Neuron (in vitro differentiated cells): ENCODE measurements at regions not wholly inside any gene's neighbourhood (a gene's known extent, or its start where the extent isn't known, plus 50 kb on each side); places are given as distances from the start of the nearest gene placed in this dataset.

Source experiments
- H2AFZ ChIP-seq: one replicate; pipeline ENCODE4 v1.6.1; 2013; ENCODE audit warnings: low read depth, mild to moderate bottlenecking, inconsistent platforms, low read length, moderate library complexity
- H3K27me3 ChIP-seq: one replicate; pipeline ENCODE4 v1.6.1; 2013; ENCODE audit warnings: low read length; ENCODE audit not compliant: insufficient read depth
- H3K36me3 ChIP-seq: one replicate; pipeline ENCODE4 v1.6.1; 2013; ENCODE audit warnings: low read length; ENCODE audit not compliant: insufficient read depth
- H3K4me1 ChIP-seq: one replicate; pipeline ENCODE4 v1.6.1; 2013; ENCODE audit warnings: low read length; ENCODE audit not compliant: insufficient read depth
- H3K4me3 ChIP-seq: 2 replicates; pipeline ENCODE4 v1.5.1; 2013; ENCODE audit warnings: mild to moderate bottlenecking, low read length, moderate library complexity
- H3K9me3 ChIP-seq: one replicate; pipeline ENCODE4 v1.6.1; 2013; ENCODE audit warnings: low read length

DNA sequence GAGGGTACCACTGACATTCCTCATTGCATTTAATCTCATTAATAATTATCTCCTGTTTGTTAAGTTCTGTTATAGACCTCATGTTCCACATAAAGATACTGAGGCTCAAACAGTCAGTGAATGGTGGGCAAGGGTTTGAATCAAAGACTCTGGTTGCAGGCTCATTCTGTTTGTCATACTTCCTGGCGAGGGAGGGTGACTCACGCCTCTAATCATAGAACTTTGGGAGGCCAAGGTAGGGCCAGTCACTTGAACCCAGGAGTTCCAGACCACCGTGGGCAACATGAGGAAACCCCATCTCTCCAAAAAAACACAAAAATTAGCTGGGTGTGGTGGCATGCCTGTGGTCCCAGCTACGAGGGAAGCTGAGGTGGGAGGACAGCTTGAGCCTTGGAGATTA lies 220.7 kb upstream of the MIR17HG start:
- no peaks in the 10 kb centered on the region for H3K27me3 ChIP-seq
- peaks cover under 1% of the 10 kb centered on the region for H3K9me3 ChIP-seq
- no peaks in the 10 kb centered on the region for H3K36me3 ChIP-seq
- H2AFZ ChIP-seq: no peak overlapping the region
- no peak overlapping the region for H3K4me3 ChIP-seq
- H3K4me1 ChIP-seq: no peaks in the 10 kb centered on the region

DNA sequence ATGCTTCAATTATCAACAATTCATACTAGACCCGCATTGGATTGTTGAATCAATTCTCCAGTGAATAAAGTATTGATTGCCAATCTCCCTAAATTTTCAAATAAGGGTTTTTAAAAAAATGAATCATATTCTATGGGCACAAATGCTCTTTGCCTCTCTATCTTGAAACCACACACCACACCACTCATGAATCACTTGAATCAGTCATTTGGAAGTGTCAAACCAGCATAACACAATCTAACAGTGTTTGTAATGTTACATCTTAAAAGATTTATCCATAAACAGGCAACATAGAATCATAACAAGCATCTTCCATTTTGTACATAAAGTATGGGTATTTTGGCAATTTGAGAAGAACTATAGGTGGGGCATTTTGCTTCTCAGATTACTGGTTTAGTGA lies 219.5 kb upstream of the MIR17HG start:
- no peaks in the 10 kb centered on the region for H3K4me1 ChIP-seq
- H3K27me3 ChIP-seq: no peaks in the 10 kb centered on the region
- peaks cover 2% of the 10 kb centered on the region for H3K9me3 ChIP-seq
- H3K36me3 ChIP-seq: no peaks in the 10 kb centered on the region
- no peak overlapping the region for H3K4me3 ChIP-seq
- no peak overlapping the region for H2AFZ ChIP-seq

DNA sequence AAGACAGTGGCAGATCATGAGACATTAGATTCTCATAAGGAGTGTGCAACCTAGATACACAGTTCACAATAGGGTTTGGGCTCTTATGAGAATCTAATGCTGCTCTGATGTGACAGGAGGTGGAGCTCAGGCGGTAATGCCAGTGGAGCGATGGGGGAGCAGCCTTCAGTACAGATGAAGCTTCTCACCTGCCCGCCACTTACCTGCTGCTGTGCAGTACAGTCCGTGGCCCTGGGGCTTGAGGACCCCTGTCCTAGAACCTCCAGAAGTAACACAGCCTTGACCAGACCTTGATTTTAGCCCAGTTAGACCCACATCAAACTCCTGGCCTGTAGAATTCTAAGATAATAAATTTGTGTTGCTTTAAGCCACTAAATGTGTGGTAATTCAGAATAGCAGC lies 215.1 kb upstream of the MIR17HG start:
- Histone ChIP-seq H3K4me3 (no peak overlapping the region), H3K36me3 (no peaks in the 10 kb centered on the region), H3K9me3 (peaks cover 2% of the 10 kb centered on the region), H3K27me3 (no peaks in the 10 kb centered on the region), H2AFZ (no peak overlapping the region), H3K4me1 (peaks cover 6% of the 10 kb centered on the region)

DNA sequence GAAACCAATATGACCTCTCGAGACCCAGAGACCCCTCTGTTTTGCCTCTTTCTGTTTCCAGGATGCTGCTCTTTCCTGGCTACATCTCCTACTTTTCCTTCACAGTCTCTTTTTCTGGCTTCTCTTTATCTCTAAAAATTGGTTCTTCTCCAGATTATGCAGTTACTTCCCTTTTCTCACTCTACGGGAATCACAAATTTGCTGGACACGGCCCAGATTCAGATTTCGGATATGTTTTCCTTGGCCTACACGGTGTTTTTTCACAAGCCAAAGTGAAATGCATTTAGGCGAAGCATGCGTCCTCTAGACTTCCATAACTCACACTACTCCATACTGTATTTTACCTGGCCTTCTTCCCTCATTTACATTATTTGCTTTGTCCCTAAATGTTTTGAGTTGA lies 214.7 kb upstream of the MIR17HG start:
- H3K4me3 ChIP-seq: no peak overlapping the region
- no peaks in the 10 kb centered on the region for H3K36me3 ChIP-seq
- H3K27me3 ChIP-seq: no peaks in the 10 kb centered on the region
- peaks cover 6% of the 10 kb centered on the region for H3K4me1 ChIP-seq
- no peak overlapping the region for H2AFZ ChIP-seq
- H3K9me3 ChIP-seq: peaks cover 2% of the 10 kb centered on the region

DNA sequence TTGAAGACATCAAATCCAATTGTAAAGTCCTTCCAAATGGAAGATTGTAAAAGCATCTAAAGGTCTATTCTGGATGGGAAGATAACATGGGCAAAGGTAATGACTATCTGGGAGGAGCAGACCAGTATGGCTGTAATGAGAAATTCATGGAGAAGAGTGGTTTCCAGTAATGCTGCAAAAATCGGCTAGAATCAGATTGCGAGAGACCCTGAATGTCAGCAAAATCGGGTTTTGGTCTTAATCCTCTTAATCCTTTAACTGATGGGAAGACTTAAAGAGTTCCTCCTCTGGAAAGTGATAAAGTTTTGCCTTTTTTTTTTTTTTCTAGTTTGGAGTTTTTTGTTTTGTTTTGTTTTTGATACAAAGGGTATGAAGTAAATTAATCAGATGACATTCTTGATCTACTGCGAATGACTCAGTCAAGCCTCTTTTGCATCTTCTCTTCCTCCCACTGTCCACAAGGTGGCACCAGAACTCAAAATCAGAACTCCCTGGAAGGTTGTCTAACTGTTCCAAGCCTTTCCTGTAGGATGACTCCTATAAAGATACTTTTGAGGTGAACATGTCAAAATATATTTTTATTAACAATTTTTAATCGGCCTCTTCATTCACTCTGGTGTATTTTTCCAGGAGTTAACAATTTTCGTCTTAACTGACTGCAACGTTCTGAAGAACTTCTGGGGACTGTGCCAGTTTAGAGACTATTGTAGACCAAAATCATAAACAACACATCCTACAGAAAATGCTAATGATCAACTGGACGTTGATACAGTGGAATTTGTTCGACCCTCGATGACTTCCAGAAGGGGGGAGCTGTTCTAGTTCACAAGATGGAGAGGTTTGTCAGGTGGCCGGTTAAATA lies 213.3 kb upstream of the MIR17HG start:
- Histone ChIP-seq H3K36me3 (no peaks in the 10 kb centered on the region), H3K4me3 (no peak overlapping the region), H3K9me3 (peaks cover 2% of the 10 kb centered on the region), H3K4me1 (peaks cover 6% of the 10 kb centered on the region), H3K27me3 (no peaks in the 10 kb centered on the region), H2AFZ (no peak overlapping the region)

DNA sequence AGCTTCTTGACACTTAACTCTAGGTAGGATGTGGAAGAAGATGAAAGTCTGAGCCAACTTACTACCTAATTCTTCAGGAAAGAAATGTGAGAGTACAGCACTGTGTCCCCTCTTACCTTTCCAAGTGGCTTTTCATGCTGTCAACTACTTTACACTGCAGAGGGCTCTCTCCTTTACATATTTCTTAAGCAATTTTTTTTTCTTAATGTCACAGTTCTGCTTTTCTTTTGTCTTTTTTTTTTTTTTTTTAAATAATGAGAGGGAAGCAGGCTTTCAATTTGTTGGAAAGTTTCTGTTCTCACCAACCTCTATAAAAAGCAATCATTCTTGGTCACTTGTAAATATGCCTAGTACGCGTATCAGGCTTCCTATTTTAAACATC lies 212.7 kb upstream of the MIR17HG start:
- Histone ChIP-seq H2AFZ (no peak overlapping the region), H3K4me3 (no peak overlapping the region), H3K9me3 (peaks cover 2% of the 10 kb centered on the region), H3K27me3 (no peaks in the 10 kb centered on the region), H3K36me3 (no peaks in the 10 kb centered on the region), H3K4me1 (peaks cover 6% of the 10 kb centered on the region)

DNA sequence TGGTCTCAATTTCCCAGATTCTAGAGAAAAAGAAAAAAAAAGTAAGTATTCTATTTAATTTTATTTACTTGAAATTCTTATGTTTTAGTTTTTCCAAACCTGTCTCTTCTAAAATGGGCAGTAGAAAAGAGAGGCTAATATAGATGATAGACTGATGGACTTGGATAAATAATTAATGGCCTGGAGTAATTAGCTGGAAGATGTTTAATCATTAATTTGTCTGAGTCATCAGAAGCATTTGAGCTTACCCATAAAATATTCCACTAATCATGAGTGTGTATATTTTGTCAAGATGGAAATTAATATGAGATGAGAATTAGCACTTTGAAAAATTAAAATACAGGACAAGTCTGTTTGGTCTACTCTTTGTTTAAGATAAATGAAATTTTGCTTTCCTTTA lies 212.1 kb upstream of the MIR17HG start:
- Histone ChIP-seq H2AFZ (no peak overlapping the region), H3K27me3 (no peaks in the 10 kb centered on the region), H3K9me3 (peaks cover 2% of the 10 kb centered on the region), H3K4me1 (peaks cover 6% of the 10 kb centered on the region), H3K36me3 (no peaks in the 10 kb centered on the region), H3K4me3 (no peak overlapping the region)

DNA sequence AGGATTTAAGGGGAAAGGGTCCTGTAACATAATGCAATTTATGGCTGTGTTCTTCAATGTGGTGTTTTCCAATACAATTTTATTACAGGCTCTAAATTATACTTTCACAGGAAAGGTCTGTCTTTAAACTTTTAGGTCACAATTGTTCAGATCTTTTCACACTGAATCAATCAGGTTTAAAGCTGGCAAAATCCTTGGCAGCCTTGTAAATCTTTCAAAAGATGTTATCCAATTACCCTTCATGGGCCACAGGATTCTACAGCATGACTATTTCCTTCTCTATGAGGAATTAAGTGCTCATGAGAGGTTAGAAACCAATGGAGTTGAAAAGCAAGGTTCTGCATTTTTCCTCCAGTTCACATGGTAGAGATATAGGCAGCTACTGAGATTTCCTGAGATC lies 211.5 kb upstream of the MIR17HG start:
- H3K27me3 ChIP-seq: no peaks in the 10 kb centered on the region
- H3K9me3 ChIP-seq: peaks cover 2% of the 10 kb centered on the region
- no peak overlapping the region for H3K4me3 ChIP-seq
- no peak overlapping the region for H2AFZ ChIP-seq
- H3K4me1 ChIP-seq: peaks cover 6% of the 10 kb centered on the region
- H3K36me3 ChIP-seq: no peaks in the 10 kb centered on the region

DNA sequence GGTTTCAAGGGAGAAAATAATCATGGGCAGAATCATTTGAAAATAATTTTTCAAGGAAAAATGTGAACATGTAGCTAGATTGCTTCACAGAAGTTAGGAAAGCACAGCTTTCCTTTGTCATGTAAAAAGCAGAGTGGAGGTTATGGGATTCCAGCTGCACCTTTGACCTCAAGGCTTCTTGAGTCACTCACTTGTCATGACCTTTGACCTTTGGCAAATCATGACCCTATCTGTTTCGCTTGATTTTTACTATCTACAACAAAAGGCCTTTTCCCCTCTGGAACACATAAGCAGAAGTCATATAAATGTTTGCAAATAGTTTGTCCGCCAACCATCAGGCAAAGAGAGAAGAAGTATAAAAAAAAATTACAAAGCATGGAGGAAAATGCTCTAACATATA lies 210.7 kb upstream of the MIR17HG start:
- Histone ChIP-seq H3K27me3 (no peaks in the 10 kb centered on the region), H3K9me3 (peaks cover 2% of the 10 kb centered on the region), H3K4me3 (no peak overlapping the region), H3K36me3 (no peaks in the 10 kb centered on the region), H2AFZ (no peak overlapping the region), H3K4me1 (peaks cover 6% of the 10 kb centered on the region)

DNA sequence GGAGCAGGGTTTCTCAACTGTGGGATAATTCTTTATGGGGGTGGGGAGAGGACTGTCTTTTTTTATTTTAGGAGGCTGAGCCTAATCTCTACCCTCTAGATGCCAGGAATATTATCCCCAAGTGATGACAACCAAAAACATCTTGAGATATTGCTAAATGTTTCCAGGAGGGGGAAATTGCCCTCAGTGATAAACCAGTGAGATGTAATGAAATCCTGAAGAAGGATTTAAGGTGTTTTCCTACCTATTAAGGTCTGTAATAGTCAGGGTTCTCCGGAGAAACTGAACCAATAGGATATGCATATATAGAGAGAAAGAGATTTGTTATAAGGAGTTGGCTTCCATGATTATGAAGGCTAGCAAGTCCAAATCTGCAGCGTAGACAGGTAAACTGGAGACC lies 208.3 kb upstream of the MIR17HG start:
- Histone ChIP-seq H3K4me3 (no peak overlapping the region), H3K27me3 (no peaks in the 10 kb centered on the region), H3K36me3 (no peaks in the 10 kb centered on the region), H3K4me1 (peaks cover 8% of the 10 kb centered on the region), H3K9me3 (no peaks in the 10 kb centered on the region), H2AFZ (no peak overlapping the region)

DNA sequence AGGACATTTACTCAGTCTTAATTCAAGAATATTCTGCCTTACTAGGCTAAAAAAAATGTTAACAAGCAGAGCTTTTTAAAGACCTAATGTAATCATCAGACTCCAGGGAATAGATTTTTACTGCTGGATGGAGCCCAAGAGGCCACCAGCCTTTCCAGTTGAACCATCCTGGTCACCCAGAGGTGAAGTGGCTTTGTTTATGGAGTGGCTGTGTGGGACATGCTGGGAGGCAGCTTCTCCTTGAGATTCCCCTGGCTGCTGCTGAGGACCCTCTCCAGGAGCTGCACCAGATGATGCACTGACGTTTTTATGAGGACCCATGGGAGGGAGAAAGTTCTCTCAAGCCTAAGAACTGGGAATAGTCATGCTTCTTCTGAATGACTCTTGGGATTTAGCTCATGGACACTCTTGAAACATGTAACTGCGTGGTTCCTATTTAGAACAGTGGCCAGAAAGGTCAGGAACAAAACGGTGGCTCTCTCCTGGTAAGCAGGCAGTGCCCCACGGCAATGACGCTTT lies 205.9 kb upstream of the MIR17HG start:
- Histone ChIP-seq H3K36me3 (no peaks in the 10 kb centered on the region), H3K9me3 (no peaks in the 10 kb centered on the region), H3K4me1 (peaks cover 5% of the 10 kb centered on the region), H3K4me3 (no peak overlapping the region), H3K27me3 (no peaks in the 10 kb centered on the region), H2AFZ (no peak overlapping the region)

DNA sequence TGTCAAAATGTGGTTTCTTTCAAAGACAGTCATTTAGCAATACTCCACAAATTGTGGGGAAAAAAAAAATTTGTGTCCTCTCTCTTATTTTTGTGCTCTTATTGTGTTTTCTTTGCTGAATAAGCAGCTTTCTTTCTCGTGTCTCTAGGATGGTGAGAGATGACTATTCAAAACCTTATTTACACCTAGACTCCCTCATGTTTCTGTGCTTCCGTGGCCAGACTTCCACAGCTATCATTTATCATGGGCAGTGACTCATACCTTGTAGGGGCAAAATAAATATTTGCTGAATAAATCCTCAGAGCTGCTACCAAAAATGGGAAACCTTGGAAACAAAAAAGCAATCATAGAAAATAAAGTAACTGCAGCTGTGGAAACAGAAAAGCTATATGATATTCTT lies 204.9 kb upstream of the MIR17HG start:
- no peaks in the 10 kb centered on the region for H3K27me3 ChIP-seq
- no peak overlapping the region for H2AFZ ChIP-seq
- no peak overlapping the region for H3K4me3 ChIP-seq
- no peaks in the 10 kb centered on the region for H3K36me3 ChIP-seq
- peaks cover 3% of the 10 kb centered on the region for H3K4me1 ChIP-seq
- H3K9me3 ChIP-seq: no peaks in the 10 kb centered on the region

DNA sequence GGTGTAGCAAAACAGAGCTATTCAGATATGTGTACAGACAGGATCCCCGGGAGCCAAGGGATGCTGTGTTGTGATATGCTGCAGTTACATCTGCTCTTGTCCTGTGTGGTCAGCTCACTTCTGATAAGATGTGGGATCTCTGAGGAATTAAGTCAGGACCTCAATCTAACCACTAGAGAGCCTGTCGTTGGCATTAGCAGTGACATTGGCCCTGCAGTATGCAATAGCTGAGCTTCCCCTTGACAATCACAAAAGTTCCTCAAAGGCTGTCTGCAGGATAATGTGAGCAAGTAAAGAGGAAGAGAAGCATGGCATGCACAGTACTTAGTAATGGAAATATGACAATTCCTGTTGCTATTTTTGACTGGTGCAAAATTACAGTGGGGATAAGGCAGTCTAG lies 203.4 kb upstream of the MIR17HG start:
- H3K9me3 ChIP-seq: no peaks in the 10 kb centered on the region
- no peak overlapping the region for H3K4me3 ChIP-seq
- no peaks in the 10 kb centered on the region for H3K36me3 ChIP-seq
- H2AFZ ChIP-seq: no peak overlapping the region
- H3K27me3 ChIP-seq: no peaks in the 10 kb centered on the region
- H3K4me1 ChIP-seq: peaks cover 3% of the 10 kb centered on the region

DNA sequence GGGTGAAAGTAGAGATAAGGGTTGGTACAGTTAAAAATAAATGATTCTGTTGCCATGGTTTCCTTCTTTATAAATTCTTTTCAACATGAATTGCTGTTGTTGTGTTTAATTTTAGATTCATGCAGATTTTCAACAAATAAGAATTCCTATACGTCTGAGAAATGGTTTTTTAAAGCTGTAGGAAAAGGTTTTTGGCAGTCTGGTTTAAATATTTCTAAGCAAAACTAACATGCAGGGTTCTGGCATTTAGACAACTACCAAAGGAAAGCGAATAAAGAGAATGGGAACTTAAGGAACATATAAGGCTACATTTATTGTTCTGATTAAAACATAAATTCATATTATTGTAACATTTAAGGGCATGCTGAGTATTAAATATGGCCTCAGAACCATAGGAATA lies 203.0 kb upstream of the MIR17HG start:
- no peaks in the 10 kb centered on the region for H3K27me3 ChIP-seq

More for the DNA sequence above, 203.0 kb upstream of the MIR17HG start:
- Histone ChIP-seq H3K9me3 (no peaks in the 10 kb centered on the region), H3K4me1 (peaks cover 3% of the 10 kb centered on the region), H2AFZ (no peak overlapping the region), H3K4me3 (no peak overlapping the region), H3K36me3 (no peaks in the 10 kb centered on the region)
